Esophagus muscularis mucosa (tissue), 4 donors: ENCODE measurements at regions not wholly inside any gene's neighbourhood (a gene's known extent, or its start where the extent isn't known, plus 50 kb on each side); places are given as distances from the start of the nearest gene placed in this dataset.

Source experiments
- CTCF ChIP-seq, 3 experiments: fragments of 200-600 bp in 2 of 3; fragments of 450-650 bp in 1 of 3; sonication (generic) in 2 of 3; IDR thresholded peaks; one replicate each; pipeline ENCODE4 v1.5.1; 2017 to 2019; ENCODE audit warnings: antibody characterized with exemption in 3 of 3, mild to moderate bottlenecking in 2 of 3, moderate library complexity in 1 of 3
- EP300 ChIP-seq: sonication (generic); formaldehyde crosslinking; IDR thresholded peaks from one replicate; pipeline ENCODE4 v1.6.1; 2017; ENCODE audit warnings: antibody characterized with exemption
- POLR2A ChIP-seq: fragments of 450-650 bp; IDR thresholded peaks from one replicate; pipeline ENCODE4 v1.6.1; 2017; ENCODE audit warnings: antibody characterized with exemption, moderate library complexity, mild to moderate bottlenecking, low read depth
- POLR2AphosphoS5 ChIP-seq, 2 donors: sonication (generic); formaldehyde crosslinking; IDR thresholded peaks; one replicate each; pipeline ENCODE4 v1.6.1; 2017; ENCODE audit warnings: antibody characterized with exemption in 2 of 2

- no peak for TF ChIP-seq POLR2A
- TF ChIP-seq CTCF (IDR thresholded peaks at IDR 0.05): no peak
- no peak for TF ChIP-seq POLR2AphosphoS5 (IDR thresholded peaks at IDR 0.05)
- TF ChIP-seq EP300: no peak
Observed at GRCh38 chr10:29883231-29883630, 176.2 kb downstream of the JCAD start.
